Panc1 (cell line): ENCODE measurements at regions not wholly inside any gene's neighbourhood (a gene's known extent, or its start where the extent isn't known, plus 50 kb on each side); places are given as distances from the start of the nearest gene placed in this dataset.

ENCODE experiments used
- CTCF ChIP-seq: fragments of 450-650 bp; IDR thresholded peaks from 2 replicates; pipeline ENCODE4 v1.5.1; 2017; ENCODE audit warnings: mild to moderate bottlenecking
- POLR2AphosphoS5 ChIP-seq: IDR thresholded peaks from 2 replicates; pipeline ENCODE4 v1.6.1; 2012; ENCODE audit warnings: mild to moderate bottlenecking, low read depth, low read length, moderate library complexity
- REST ChIP-seq, 2 experiments: IDR thresholded peaks; 2 replicates each; pipeline ENCODE4 v1.6.1; 2011 to 2012; ENCODE audit warnings: low read depth in 2 of 2, control low read depth in 1 of 2, low read length in 1 of 2, mild to moderate bottlenecking in 1 of 2, moderate library complexity in 1 of 2; ENCODE audit not compliant: insufficient read depth in 1 of 2
- SIN3A ChIP-seq: IDR thresholded peaks from 2 replicates; pipeline ENCODE4 v1.6.1; 2012; ENCODE audit warnings: low read depth, mild to moderate bottlenecking, low read length, moderate library complexity, borderline replicate concordance; ENCODE audit not compliant: insufficient read depth
- TCF7L2 ChIP-seq: IDR thresholded peaks from 2 replicates; pipeline ENCODE4 v1.6.1; 2011; ENCODE audit warnings: mild to moderate bottlenecking, low read depth, low read length, inconsistent platforms

DNA sequence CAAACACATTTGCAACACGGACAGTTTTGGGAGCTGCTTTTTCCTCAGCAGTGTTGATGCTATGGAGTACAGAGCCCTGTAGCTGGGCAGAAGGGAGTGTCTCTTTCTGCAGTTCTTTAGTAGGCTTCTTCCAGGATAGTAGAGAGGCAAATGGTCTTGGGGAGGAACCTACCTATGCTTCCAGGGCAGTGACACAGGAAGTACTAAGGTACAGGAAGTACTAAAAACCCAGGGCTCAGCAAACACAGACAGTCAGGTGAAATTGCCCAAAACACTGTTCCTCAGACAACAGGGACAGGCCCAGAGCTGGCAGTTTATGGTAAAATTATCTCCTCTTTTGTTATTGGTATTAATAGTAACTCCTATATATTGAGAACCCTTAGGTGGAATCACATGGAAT lies 217.6 kb downstream of the TTC8 start:
- TF ChIP-seq CTCF (no peak), SIN3A (no peak), REST (IDR thresholded peaks at IDR 0.05; ENCODE audit: insufficient read depth in 1 of 2, low read depth in 2 of 2, low read length in 1 of 2) (no peak), POLR2AphosphoS5 (no peak), TCF7L2 (no peak)
